Lower leg skin (tissue), 3 donors: ENCODE measurements at regions not wholly inside any gene's neighbourhood (a gene's known extent, or its start where the extent isn't known, plus 50 kb on each side); places are given as distances from the start of the nearest gene placed in this dataset.

Source experiments
- POLR2A ChIP-seq, 2 donors: fragments of 450-650 bp; IDR thresholded peaks; one replicate each; pipeline ENCODE4 v1.6.1; 2016 to 2017; ENCODE audit warnings: antibody characterized with exemption in 2 of 2, mild to moderate bottlenecking in 1 of 2, moderate library complexity in 1 of 2
- TF ChIP-seq, protein P1 (sequence below), 3 donors: fragments of 450-650 bp; IDR thresholded peaks; one replicate each; pipeline ENCODE4 v1.5.1; 2016; ENCODE audit warnings: antibody characterized with exemption in 3 of 3, mild to moderate bottlenecking in 3 of 3, moderate library complexity in 2 of 3

DNA sequence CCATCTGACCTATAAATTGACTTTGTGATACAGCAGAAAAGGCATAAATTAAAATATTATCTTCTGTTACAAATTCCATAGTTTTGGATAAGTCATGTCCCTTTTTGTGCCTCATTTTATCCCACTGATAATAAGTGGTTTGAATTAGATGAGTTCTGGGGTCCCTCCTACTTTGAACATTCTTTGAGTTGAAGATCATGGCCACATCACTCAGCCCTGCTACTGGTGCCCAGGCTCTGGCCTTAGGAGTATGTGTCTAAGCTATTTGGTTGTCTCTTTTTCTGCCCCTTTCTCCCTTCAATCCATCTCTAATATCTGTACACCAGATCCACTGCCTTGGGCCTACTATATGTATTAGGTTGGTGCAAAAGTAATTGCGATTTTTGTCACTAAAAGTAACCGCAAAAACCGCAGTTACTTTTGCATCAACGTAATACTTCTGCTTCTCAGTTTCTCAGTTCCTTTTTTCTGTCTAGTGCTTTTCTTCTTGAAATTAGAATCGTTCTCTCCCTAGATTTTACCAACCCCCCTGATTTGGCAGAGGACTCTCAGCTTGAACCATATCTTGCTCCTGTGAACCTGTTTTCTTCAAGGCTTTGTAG, 362.5 kb upstream of the TNP1 start:
- TF ChIP-seq, protein P1, sequence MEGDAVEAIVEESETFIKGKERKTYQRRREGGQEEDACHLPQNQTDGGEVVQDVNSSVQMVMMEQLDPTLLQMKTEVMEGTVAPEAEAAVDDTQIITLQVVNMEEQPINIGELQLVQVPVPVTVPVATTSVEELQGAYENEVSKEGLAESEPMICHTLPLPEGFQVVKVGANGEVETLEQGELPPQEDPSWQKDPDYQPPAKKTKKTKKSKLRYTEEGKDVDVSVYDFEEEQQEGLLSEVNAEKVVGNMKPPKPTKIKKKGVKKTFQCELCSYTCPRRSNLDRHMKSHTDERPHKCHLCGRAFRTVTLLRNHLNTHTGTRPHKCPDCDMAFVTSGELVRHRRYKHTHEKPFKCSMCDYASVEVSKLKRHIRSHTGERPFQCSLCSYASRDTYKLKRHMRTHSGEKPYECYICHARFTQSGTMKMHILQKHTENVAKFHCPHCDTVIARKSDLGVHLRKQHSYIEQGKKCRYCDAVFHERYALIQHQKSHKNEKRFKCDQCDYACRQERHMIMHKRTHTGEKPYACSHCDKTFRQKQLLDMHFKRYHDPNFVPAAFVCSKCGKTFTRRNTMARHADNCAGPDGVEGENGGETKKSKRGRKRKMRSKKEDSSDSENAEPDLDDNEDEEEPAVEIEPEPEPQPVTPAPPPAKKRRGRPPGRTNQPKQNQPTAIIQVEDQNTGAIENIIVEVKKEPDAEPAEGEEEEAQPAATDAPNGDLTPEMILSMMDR (IDR thresholded peaks at IDR 0.05) = no peak
- TF ChIP-seq POLR2A (IDR thresholded peaks at IDR 0.05) = no peak
